Nephron progenitor cell (in vitro differentiated cells): ENCODE measurements at regions not wholly inside any gene's neighbourhood (a gene's known extent, or its start where the extent isn't known, plus 50 kb on each side); places are given as distances from the start of the nearest gene placed in this dataset.

ENCODE experiments used
- DNase-seq: peaks from one replicate; pipeline ENCODE4 v3.0.0; 2021
- H3K27ac Mint-ChIP-seq: 2 replicates; pipeline ENCODE4 v1.8.0; 2021; ENCODE audit warnings: mild to moderate bottlenecking, moderate library complexity, mixed read lengths
- H3K27me3 Mint-ChIP-seq: 2 replicates; pipeline ENCODE4 v1.8.0; 2021; ENCODE audit warnings: mild to moderate bottlenecking, low read depth, mixed read lengths; ENCODE audit not compliant: poor library complexity
- H3K36me3 Mint-ChIP-seq: 2 replicates; pipeline ENCODE4 v1.8.0; 2021; ENCODE audit warnings: low read depth, mixed read lengths
- H3K4me1 Mint-ChIP-seq: 2 replicates; pipeline ENCODE4 v1.8.0; 2021; ENCODE audit warnings: mixed read lengths
- H3K4me3 Mint-ChIP-seq: 2 replicates; pipeline ENCODE4 v1.8.0; 2021; ENCODE audit warnings: mild to moderate bottlenecking, moderate library complexity, mixed read lengths
- H3K9me3 Mint-ChIP-seq: 2 replicates; pipeline ENCODE4 v1.8.0; 2021; ENCODE audit warnings: mild to moderate bottlenecking, moderate library complexity, mixed read lengths
- TF ChIP-seq, protein P1 (sequence below): fragments of 200-600 bp; sonication (generic); IDR thresholded peaks from 2 replicates; pipeline ENCODE4 v1.5.0; 2021; ENCODE audit warnings: antibody characterized with exemption

DNA sequence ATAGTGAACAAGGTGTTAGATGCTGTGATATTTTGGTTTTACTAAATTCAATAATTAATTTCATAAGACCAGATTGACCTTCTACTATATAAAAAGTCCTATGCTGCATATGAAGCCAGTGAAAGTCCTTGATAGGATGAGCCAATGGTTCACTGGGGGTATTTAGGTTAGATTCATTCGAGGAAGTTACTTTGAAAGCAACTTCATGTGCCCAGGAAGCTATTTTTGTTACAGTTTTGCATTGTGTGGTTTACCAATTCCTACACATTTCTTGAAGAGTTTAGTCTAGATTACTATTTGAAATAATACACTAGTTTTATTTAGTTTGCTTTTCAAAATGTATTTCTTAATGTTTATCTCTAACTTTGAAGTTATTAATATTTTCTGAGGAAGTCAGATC is 58.5 kb upstream of the RMST start:
- Mint-ChIP-seq H3K36me3 (peaks cover 5% of the 10 kb centered on the region), H3K4me1 (peaks cover 16% of the 10 kb centered on the region), H3K4me3 (no peak overlapping the region), H3K27ac (no peak overlapping the region), H3K9me3 (peaks cover 7% of the 10 kb centered on the region), H3K27me3 (peaks cover 3% of the 10 kb centered on the region)
- DNase-seq: no peak
- TF ChIP-seq, protein P1, sequence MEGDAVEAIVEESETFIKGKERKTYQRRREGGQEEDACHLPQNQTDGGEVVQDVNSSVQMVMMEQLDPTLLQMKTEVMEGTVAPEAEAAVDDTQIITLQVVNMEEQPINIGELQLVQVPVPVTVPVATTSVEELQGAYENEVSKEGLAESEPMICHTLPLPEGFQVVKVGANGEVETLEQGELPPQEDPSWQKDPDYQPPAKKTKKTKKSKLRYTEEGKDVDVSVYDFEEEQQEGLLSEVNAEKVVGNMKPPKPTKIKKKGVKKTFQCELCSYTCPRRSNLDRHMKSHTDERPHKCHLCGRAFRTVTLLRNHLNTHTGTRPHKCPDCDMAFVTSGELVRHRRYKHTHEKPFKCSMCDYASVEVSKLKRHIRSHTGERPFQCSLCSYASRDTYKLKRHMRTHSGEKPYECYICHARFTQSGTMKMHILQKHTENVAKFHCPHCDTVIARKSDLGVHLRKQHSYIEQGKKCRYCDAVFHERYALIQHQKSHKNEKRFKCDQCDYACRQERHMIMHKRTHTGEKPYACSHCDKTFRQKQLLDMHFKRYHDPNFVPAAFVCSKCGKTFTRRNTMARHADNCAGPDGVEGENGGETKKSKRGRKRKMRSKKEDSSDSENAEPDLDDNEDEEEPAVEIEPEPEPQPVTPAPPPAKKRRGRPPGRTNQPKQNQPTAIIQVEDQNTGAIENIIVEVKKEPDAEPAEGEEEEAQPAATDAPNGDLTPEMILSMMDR: no peak

DNA sequence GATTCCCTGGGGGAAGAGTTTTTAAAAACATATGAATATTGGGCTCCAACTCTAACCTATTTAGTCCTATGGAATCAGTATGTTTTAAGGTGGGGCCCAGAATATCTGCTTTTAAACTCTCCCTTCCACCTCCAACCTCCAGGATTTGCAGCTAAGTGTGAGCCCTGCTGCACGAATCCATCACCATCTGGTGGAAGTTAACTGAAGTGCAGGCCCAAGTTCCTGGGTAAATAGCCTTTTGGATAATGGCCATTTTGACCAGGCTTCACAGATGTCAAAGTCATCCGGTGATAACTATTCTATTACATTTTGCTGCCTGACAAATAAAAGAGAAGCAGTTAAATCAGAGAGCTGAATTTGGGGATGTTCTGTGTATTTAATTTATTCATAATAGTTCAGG is 58.1 kb upstream of the RMST start:
- Mint-ChIP-seq H3K27me3 (peaks cover 3% of the 10 kb centered on the region), H3K36me3 (peaks cover 5% of the 10 kb centered on the region), H3K4me3 (no peak overlapping the region), H3K4me1 (peaks cover 15% of the 10 kb centered on the region), H3K27ac (no peak overlapping the region), H3K9me3 (peaks cover 7% of the 10 kb centered on the region)
- TF ChIP-seq, protein P1: peak; percentile 97
- DNase-seq: peak; percentile 57

DNA sequence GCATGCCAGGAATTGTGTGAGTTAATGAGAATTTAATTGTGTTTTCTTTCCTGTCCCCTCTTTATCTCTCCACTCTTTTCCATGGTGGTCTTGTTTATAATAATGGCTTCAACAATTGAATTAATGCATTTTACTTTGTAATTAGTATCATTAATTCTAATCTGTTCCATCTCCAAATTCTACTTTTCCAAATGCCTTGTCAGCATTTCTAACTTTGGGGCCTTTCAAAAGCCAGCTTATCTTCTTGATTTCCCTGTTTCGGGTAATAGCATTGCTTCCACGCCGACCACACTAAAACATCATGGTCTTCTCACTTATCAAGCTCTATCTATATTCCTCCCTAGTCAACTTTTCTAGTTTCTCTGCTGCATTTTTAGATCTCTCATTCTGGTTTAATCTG is 54.2 kb upstream of the RMST start:
- no peaks in the 10 kb centered on the region for H3K36me3 Mint-ChIP-seq
- no peak for DNase-seq
- H3K9me3 Mint-ChIP-seq: no peaks in the 10 kb centered on the region
- H3K4me3 Mint-ChIP-seq: no peak overlapping the region
- no peaks in the 10 kb centered on the region for H3K27me3 Mint-ChIP-seq
- H3K27ac Mint-ChIP-seq: no peak overlapping the region
- peaks cover 11% of the 10 kb centered on the region for H3K4me1 Mint-ChIP-seq
- TF ChIP-seq, protein P1: no peak

- H3K27ac Mint-ChIP-seq: no peak overlapping the region
- H3K27me3 Mint-ChIP-seq: no peaks in the 10 kb centered on the region
- TF ChIP-seq, protein P1: no peak
- no peaks in the 10 kb centered on the region for H3K9me3 Mint-ChIP-seq
- no peak for DNase-seq
- no peak overlapping the region for H3K4me3 Mint-ChIP-seq
- H3K36me3 Mint-ChIP-seq: no peaks in the 10 kb centered on the region
- no peaks in the 10 kb centered on the region for H3K4me1 Mint-ChIP-seq
Observed at GRCh38 chr12:97411341-97411740, 51.3 kb upstream of the RMST start.
